ENCODE measurements at regions not wholly inside any gene's neighbourhood (a gene's known extent, or its start where the extent isn't known, plus 50 kb on each side); places are given as distances from the start of the nearest gene placed in this dataset.

- TF ChIP-seq, protein P1, sequence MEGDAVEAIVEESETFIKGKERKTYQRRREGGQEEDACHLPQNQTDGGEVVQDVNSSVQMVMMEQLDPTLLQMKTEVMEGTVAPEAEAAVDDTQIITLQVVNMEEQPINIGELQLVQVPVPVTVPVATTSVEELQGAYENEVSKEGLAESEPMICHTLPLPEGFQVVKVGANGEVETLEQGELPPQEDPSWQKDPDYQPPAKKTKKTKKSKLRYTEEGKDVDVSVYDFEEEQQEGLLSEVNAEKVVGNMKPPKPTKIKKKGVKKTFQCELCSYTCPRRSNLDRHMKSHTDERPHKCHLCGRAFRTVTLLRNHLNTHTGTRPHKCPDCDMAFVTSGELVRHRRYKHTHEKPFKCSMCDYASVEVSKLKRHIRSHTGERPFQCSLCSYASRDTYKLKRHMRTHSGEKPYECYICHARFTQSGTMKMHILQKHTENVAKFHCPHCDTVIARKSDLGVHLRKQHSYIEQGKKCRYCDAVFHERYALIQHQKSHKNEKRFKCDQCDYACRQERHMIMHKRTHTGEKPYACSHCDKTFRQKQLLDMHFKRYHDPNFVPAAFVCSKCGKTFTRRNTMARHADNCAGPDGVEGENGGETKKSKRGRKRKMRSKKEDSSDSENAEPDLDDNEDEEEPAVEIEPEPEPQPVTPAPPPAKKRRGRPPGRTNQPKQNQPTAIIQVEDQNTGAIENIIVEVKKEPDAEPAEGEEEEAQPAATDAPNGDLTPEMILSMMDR (IDR thresholded peaks at IDR 0.05) = no peak
- TF ChIP-seq EP300 (IDR thresholded peaks at IDR 0.05) (no peak), POLR2A (IDR thresholded peaks at IDR 0.05) (no peak)
Observed at GRCh38 chr22:47665151-47665550, 902.7 kb downstream of the TBC1D22A start.
